IMR-90 (cell line): ENCODE measurements at regions not wholly inside any gene's neighbourhood (a gene's known extent, or its start where the extent isn't known, plus 50 kb on each side); places are given as distances from the start of the nearest gene placed in this dataset.

Experiments
- ATAC-seq: fragments of 200-7000 bp; cut with Tn5 transposase; 2 replicates; pipeline ENCODE4 v1.9.1; 2020; ENCODE audit warnings: low read depth, mild to moderate bottlenecking, moderate library complexity
- BruUV-seq: library from RNA; stranded (reverse); fragments of 400-500 nt; replicated peaks from 2 replicates; lab custom pipeline; 2021; lab: Mats Ljungman, UMichigan
- CTCF ChIA-PET: fragments of 300-600 bp; formaldehyde crosslinking; extraction: SDS; loops from one replicate; lab custom pipeline; 2021; ENCODE audit warnings: antibody characterized with exemption; lab: Yijun Ruan, JAX
- POLR2A ChIA-PET: fragments of 300-600 bp; sonication (Branson Sonifier 250); formaldehyde crosslinking; loops from one replicate; lab custom pipeline; 2022; ENCODE audit warnings: antibody characterized with exemption; ENCODE audit not compliant: unreplicated experiment; lab: Charles Lee
- DNase-seq: peaks from one replicate; pipeline ENCODE4 v3.0.0; 2013
- H2AFZ ChIP-seq: replicated peaks from 2 replicates; pipeline ENCODE3; 2013; ENCODE audit warnings: low read length, mild to moderate bottlenecking; ENCODE audit not compliant: poor library complexity
- H2AK5ac ChIP-seq: 2 replicates; pipeline ENCODE4 v1.6.1; 2013; ENCODE audit warnings: low read depth, low read length, inconsistent platforms
- H2AK9ac ChIP-seq: replicated peaks from 2 replicates; pipeline ENCODE3; 2013; ENCODE audit warnings: mild to moderate bottlenecking, low read depth, low read length, moderate library complexity; ENCODE audit not compliant: poor library complexity
- H2BK120ac ChIP-seq: 2 replicates; pipeline ENCODE4 v1.6.1; 2013; ENCODE audit warnings: low read depth, low read length, inconsistent platforms
- H2BK15ac ChIP-seq: 3 replicates; pipeline ENCODE4 v1.6.1; 2013; ENCODE audit warnings: low read depth, low read length, inconsistent platforms
- H2BK20ac ChIP-seq: 2 replicates; pipeline ENCODE4 v1.6.1; 2013; ENCODE audit warnings: low read depth, mild to moderate bottlenecking, inconsistent platforms, low read length, moderate library complexity
- H2BK5ac ChIP-seq: 2 replicates; pipeline ENCODE4 v1.6.1; 2013; ENCODE audit warnings: mild to moderate bottlenecking, low read depth, low read length, inconsistent platforms; ENCODE audit not compliant: poor library complexity, severe bottlenecking
- H3K14ac ChIP-seq: replicated peaks from 2 replicates; pipeline ENCODE4 v1.6.1; 2013; ENCODE audit warnings: low read depth, low read length, inconsistent platforms
- H3K18ac ChIP-seq: 2 replicates; pipeline ENCODE4 v1.6.1; 2013; ENCODE audit warnings: low read depth, low read length, control low read depth
- H3K23ac ChIP-seq: 2 replicates; pipeline ENCODE4 v1.6.1; 2013; ENCODE audit warnings: low read depth, low read length, inconsistent platforms
- H3K27ac ChIP-seq: 2 replicates; pipeline ENCODE4 v1.5.1; 2013; ENCODE audit warnings: mild to moderate bottlenecking, control low read depth, low read length; ENCODE audit not compliant: insufficient read depth
- H3K27me3 ChIP-seq: 2 replicates; pipeline ENCODE4 v1.6.1; 2013; ENCODE audit warnings: low read length; ENCODE audit not compliant: control insufficient read depth, insufficient read depth
- H3K36me3 ChIP-seq: 2 replicates; pipeline ENCODE4 v1.6.1; 2013; ENCODE audit warnings: low read length, mixed read lengths; ENCODE audit not compliant: control insufficient read depth, insufficient read depth
- H3K4ac ChIP-seq: 2 replicates; pipeline ENCODE4 v1.6.1; 2013; ENCODE audit warnings: low read depth, low read length, inconsistent platforms
- H3K4me1 ChIP-seq: 2 replicates; pipeline ENCODE4 v1.6.1; 2013; ENCODE audit warnings: low read length, mixed read lengths; ENCODE audit not compliant: control insufficient read depth, insufficient read depth
- H3K4me2 ChIP-seq: 2 replicates; pipeline ENCODE4 v1.6.1; 2013; ENCODE audit warnings: low read depth, mild to moderate bottlenecking, control low read depth, low read length, moderate library complexity
- H3K4me3 ChIP-seq: 2 replicates; pipeline ENCODE4 v1.5.1; 2013; ENCODE audit warnings: low read depth, mild to moderate bottlenecking, control low read depth, low read length, moderate library complexity; ENCODE audit not compliant: insufficient read depth
- H3K56ac ChIP-seq: 2 replicates; pipeline ENCODE4 v1.6.1; 2013; ENCODE audit warnings: low read length, inconsistent platforms; ENCODE audit not compliant: insufficient read depth; ENCODE audit errors: extremely low read depth
- H3K79me1 ChIP-seq, 2 experiments: 2 replicates each; pipeline ENCODE4 v1.6.1; 2013; ENCODE audit warnings: low read length in 2 of 2, inconsistent platforms in 1 of 2, low read depth in 1 of 2
- H3K9ac ChIP-seq: 2 replicates; pipeline ENCODE4 v1.6.1; 2013; ENCODE audit warnings: low read depth, low read length, control low read depth
- H3K9me1 ChIP-seq: 2 replicates; pipeline ENCODE4 v1.6.1; 2013; ENCODE audit warnings: low read length, inconsistent platforms; ENCODE audit not compliant: insufficient read depth
- H3K9me3 ChIP-seq: 2 replicates; pipeline ENCODE4 v1.6.1; 2013; ENCODE audit warnings: low read length; ENCODE audit not compliant: control insufficient read depth, insufficient read depth
- H4K20me1 ChIP-seq: 2 replicates; pipeline ENCODE4 v1.6.1; 2013; ENCODE audit warnings: low read length, inconsistent platforms; ENCODE audit not compliant: insufficient read depth
- H4K5ac ChIP-seq: 2 replicates; pipeline ENCODE4 v1.6.1; 2013; ENCODE audit warnings: mild to moderate bottlenecking, low read depth, low read length, control low read depth
- H4K8ac ChIP-seq, 2 experiments: 2 replicates each; pipeline ENCODE4 v1.6.1; 2013; ENCODE audit warnings: low read depth in 2 of 2, low read length in 2 of 2, control low read depth in 1 of 2, inconsistent platforms in 1 of 2
- H4K91ac ChIP-seq: 2 replicates; pipeline ENCODE4 v1.6.1; 2013; ENCODE audit warnings: low read depth, low read length, inconsistent platforms; ENCODE audit not compliant: insufficient read depth
- MAFK ChIP-seq: IDR thresholded peaks from 2 replicates; pipeline ENCODE4 v1.6.1; 2012; ENCODE audit warnings: low read depth, low read length, improper control_type of control experiment
- WGBS, 2 experiments: methylation state at CpG; one replicate each; pipeline versions ENCODE4 v1.1.5 to v1.1.7; 2013; ENCODE audit warnings: missing lambda C conversion rate in 2 of 2; ENCODE audit not compliant: insufficient read length in 1 of 2; ENCODE audit errors: extremely low coverage in 2 of 2; 5-methylcytosine and 5-hydroxymethylcytosine counted together
- dilution Hi-C: fragments of 300-500 bp; cut with HindIII; formaldehyde crosslinking; loops from one replicate; pipeline ENCODE4 v1.14.3; 2018; ENCODE audit warnings: low sequenced_read_pairs; ENCODE audit not compliant: unreplicated experiment
- in situ Hi-C: fragments of 300-500 bp; cut with MboI; formaldehyde crosslinking; loops from 3 replicates; pipeline ENCODE4 v1.14.3; 2019; ENCODE audit warnings: low sequenced_read_pairs, inconsistent platforms, mixed read lengths
- intact Hi-C: fragments of 100-400 bp; cut with micrococcal nuclease; formaldehyde crosslinking; loops from 2 replicates; pipeline ENCODE4 v1.10.0; 2022

GRCh38 chr2:48885841-48886240 lies 130.3 kb upstream of the LHCGR start:
- no peak for TF ChIP-seq MAFK
- Histone ChIP-seq H2BK20ac (no peak overlapping the region), H3K27me3 (peaks cover 4% of the 10 kb centered on the region; the same call in 1 of the 2 replicates), H4K5ac (no peak overlapping the region), H2BK120ac (no peak overlapping the region), H2AFZ (no peak overlapping the region), H3K36me3 (no peaks in the 10 kb centered on the region), H3K4me2 (no peak overlapping the region), H4K20me1 (no peaks in the 10 kb centered on the region), H3K4me1 (no peaks in the 10 kb centered on the region), H3K9ac (no peak overlapping the region), H2AK9ac (no peak overlapping the region), H3K9me3 (no peaks in the 10 kb centered on the region), H2AK5ac (no peak overlapping the region), H3K56ac (no peak overlapping the region), H3K27ac (no peak overlapping the region), H3K23ac (no peak overlapping the region), H2BK15ac (no peak overlapping the region), H3K9me1 (no peaks in the 10 kb centered on the region), H3K4me3 (no peak overlapping the region), H4K91ac (no peak overlapping the region), H3K79me1 (no peaks in the 10 kb centered on the region), H3K14ac (no peak overlapping the region), H2BK5ac (no peak overlapping the region), H4K8ac (no peak overlapping the region), H3K4ac (no peak overlapping the region), H3K18ac (no peak overlapping the region)
- dilution Hi-C loops (no loop called here), intact Hi-C loops (no loop called here), in situ Hi-C loops (no loop called here)
- BruUV-seq, result no TSS peak
- ChIA-PET POLR2A (no interaction called here), CTCF (interaction anchor here (0.6 to 0.7 kb wide), 3 partner anchors 14 to 282 kb away, joined by 3 read pairs; no protein-coding TSS in a partner anchor)
- no CpG with 5 or more reads among the region's 1 CpG for WGBS, 2 experiments
- peak; percentile 29 for DNase-seq
- ATAC-seq, result no peak; the same call in 1 of the 2 replicates
